Inflammatory macrophage (primary cell): ENCODE measurements at regions not wholly inside any gene's neighbourhood (a gene's known extent, or its start where the extent isn't known, plus 50 kb on each side); places are given as distances from the start of the nearest gene placed in this dataset.
A peak's percentile ranks its signal among the peaks of the same experiment; 100 is the strongest.

Source experiments
- DNase-seq, 2 donors: peaks; one replicate each; pipeline ENCODE4 v3.0.0-alpha.2; 2020 to 2022

DNA sequence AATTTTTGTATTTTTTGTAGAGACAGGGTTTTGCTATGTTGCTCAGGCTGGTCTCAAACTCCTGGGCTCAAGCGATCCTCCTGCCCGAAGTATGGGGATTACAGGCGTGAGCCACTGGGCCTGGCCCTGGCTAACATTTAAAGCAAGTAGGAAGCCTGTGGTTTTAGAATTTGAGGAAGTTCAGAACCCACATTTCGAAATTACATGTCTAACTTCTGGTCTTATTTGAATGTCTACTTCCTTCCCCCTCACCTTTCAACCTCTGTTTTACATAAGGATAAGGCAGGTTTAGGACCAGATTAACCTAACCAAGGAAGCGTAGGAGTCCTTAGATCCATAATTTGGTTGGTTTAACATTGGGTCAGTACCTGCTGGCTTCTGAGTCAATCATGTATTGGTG lies 120.5 kb upstream of the PROK2 start:
- DNase-seq = peak; percentile 88 to 93

DNA sequence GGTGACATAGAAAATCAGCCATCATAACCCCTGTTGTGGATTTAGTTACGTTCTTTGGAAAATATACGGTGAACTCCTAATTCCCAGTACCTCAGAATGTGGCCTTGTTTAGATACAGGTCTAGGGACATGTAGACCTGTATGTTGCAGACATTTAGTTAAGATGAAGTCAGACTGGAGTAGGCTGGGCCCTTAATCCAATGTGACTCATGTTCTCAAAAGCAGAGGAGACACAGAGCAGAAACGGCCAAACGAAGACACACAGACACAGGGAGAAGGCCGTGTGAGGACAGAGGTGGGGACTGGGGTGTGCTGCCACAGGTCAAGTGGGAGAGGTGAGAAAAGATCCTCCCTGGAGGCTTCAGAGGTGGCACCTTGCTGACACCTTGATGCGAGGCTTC lies 119.0 kb upstream of the PROK2 start:
- peak; percentile 16 to 51 for DNase-seq

GRCh38 chr3:71903112-71903495 lies 118.2 kb upstream of the PROK2 start:
- DNase-seq = peak; percentile 58 to 68

GRCh38 chr3:71902258-71903111 lies 117.5 kb upstream of the PROK2 start:
- DNase-seq = no peak

- DNase-seq = no peak
Measured at GRCh38 chr3:71901645-71902044, 116.7 kb upstream of the PROK2 start.

DNA sequence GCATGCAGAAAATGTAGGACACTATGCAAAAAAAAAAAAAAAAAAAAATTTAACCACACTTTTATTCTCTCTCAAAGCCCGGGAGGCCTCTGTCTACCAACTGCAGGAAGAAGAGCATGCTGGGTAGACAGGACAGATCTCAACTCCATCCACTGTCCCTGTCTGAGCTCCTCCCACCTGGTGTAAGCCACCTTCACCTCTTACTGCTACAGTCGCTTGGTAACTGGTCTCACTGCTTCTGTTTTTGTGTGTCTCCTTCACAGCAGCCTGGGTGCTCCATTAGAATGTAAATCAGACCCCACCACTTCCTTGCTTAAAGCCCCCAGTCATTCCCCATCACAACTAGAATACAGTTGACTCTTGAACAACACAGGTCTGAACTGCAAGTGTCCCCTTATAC lies 115.1 kb upstream of the PROK2 start:
- no peak for DNase-seq

- DNase-seq = peak in 1 of 2 donors; percentile 66
Measured at GRCh38 chr3:71896751-71897150, 111.8 kb upstream of the PROK2 start.

DNA sequence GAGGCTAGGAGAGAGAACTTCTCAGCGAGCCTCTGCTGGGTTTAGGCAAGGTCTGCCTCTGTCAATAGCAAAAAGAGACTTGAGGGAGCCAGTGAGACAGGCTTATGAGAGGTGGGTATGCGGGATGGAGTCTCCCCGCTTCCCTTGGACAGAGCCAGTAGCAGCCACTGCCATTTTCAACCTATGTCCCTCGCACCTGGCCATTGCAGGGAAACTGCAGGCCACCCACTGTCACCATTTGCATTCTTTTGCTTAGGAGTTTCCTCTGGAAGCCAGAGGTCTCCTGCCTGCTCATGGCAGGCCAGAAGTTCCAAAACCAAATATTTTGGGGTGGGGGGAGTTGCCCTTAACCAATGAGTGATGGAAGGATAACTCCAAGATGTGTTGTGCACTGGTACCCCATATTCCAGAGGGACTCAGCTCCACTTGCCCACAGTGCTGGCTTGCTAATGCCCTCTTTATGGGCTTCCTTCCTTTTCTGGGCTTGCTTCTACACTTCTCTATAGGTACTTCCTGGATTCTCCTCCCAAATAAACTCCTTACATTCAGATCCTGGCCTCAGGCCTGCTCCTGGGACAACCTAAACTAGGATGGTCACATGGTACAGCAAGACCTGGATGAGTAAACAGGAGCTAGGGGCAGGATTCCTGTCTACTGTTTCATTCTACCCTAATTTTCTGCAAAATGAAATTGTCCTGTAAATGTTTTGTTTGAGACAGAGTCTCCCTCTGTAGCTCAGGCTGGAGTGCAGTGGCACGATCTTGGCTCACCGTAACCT lies 108.9 kb upstream of the PROK2 start:
- no peak for DNase-seq

GRCh38 chr3:71893122-71893521 lies 108.2 kb upstream of the PROK2 start:
- no peak for DNase-seq

DNA sequence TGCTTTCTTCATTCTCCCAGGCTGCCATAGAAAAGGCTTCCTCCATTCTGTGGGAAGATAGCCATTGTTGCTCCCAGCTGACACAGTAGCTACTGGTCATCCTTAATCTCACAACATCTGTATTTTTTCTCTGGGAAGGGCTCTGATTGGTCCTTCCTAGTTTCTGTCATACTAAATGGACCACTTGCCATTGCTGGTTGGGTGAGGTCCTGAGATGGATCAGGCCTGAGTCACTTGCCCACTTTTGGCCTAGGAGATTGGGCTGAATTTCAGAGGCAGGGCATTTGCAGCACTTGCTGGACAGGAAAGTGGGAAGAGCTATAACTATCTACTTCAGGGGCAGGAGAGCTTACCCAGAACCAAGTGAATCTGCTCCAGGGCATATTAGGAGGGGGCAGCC lies 106.5 kb upstream of the PROK2 start:
- no peak for DNase-seq

- DNase-seq = peak in 1 of 2 donors; percentile 37
Measured at GRCh38 chr3:71890356-71890931, 105.5 kb upstream of the PROK2 start.

DNA sequence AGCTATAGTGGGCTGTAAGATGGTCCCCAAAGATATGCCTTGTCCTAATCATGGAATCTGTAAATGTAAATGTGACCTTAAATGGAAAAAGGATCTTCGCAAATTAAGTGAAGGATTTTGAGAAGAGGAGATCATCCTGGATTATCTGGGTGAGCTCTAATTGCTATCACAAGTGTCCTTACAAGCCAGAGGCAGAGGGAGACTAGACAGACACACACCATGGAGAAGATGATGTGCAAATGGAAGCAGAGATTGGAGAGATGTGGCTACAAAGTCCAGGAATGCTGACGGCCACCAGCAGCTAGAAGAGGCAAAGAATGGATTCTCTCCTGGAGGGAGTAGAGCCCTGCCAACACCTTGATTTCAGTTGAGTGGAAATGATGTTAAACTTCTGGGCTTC lies 102.3 kb upstream of the PROK2 start:
- no peak for DNase-seq

GRCh38 chr3:71885006-71885405 lies 100.1 kb upstream of the PROK2 start:
- DNase-seq = no peak

DNA sequence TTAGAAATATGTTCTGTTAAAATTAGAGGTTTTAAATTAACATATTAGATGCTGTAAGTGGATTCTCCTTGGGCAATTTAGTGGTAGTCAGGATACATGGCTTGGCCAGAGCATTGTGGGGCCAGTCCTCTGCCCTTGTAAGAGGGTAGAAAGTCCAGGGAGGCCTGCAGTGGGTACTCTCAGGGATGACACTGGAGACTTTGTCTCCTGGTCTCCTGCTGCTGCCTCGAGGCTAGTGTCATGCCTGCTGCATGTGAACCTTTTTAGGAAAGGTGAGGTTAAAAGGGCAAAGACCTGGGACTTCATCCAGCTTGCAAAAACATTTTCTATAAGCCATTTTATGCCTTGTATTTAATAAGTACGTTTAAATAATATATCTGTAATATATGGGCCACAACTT lies 96.8 kb upstream of the PROK2 start:
- no peak for DNase-seq

GRCh38 chr3:71881041-71881440 lies 96.1 kb upstream of the PROK2 start:
- peak in 1 of 2 donors; percentile 26 for DNase-seq

GRCh38 chr3:71879089-71879488 lies 94.1 kb upstream of the PROK2 start:
- DNase-seq = no peak

DNA sequence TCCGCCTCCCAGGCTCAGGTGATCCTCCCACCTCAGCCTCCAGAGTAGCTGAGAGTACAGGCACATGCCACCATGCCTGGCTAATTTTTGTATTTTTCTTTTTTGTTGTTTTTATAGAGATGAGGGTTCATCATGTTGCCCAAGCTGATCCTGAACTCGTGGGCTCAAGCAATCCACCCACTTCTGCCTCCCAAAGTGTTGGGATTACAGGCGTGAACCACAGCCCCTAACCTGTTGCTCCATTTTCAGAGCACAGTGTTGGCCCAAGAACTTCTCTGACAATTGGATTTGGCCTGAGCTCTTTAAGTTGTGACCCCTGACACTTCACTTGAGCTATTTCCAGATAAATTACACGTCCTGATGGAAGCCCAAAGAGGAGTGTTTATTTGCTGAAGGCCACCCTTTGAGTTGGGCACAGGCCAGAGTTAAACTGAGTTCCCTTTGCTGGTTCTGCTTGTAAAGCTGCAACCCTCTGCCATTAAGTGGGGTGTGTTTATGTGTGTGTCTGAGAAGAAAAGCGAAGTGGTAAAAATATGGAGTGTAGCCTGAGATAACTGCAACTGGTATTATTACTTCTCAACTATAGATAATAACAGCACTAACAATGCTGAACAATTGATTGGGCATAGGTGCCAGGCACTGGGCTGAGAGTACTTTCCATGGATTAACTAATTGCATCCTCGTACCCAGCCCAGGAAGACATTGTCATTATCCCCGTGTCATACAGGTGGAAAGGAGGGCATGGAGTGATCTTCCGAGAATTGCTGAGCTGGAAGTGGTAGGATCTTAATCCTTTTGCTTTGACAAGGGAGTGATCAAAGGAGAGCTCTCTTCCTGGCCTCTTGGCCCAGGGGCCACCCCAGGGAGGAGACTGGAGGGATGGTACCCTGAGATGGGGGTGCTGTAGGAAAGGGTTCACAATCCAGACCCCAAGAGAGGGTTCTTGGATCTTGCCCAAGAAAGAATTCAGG lies 91.5 kb upstream of the PROK2 start:
- no peak for DNase-seq

DNA sequence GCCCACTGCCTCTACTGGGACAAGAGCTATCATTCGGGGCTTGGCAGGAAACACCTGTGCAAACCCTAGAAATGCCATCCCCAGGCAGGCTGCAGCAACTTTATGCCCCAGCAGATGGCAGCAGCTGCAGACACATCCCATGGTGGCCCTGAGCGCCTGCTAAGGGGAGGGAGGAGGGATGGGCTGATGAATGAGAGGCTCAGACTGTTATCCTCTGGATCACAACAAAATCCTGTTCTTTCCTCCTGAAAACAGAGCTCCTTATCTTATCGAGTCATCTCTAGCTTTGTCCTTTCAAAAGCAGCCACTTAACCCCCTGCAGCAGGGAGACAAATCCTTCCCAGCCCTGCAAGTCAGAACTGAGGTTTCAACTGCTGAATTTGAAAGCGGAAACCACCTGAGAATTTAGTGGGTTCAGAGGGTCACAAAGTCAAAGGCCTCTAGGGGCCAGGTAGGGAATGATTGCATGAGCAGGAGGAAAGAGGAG lies 90.6 kb upstream of the PROK2 start:
- DNase-seq = peak; percentile 70 to 72

GRCh38 chr3:71874618-71875017 lies 89.7 kb upstream of the PROK2 start:
- DNase-seq = peak; percentile 58 to 71

DNA sequence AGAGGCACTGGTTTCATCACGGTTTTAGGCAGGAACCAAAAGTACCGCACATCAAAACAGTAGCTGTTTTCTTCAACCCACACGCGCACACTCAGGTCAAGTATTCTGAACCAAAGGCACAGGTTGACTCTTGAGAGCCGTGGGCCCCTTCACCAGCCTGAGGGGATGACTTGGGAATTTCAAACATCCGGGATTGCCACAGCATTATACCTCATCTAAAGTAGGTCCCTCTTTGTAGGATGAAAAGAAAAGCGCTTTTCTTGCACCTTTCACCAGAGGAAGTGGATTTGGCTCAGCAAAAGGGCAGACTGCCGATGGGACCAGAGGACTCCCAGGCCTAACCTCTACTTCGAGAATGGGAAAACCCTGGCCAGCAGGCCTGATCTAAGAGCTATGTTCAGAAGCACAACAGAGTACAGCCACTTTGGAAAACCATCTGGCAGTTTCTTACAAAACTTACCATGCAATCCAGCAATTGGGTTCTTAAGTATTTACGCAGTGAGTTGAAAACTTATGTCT lies 88.2 kb upstream of the PROK2 start:
- DNase-seq = no peak

DNA sequence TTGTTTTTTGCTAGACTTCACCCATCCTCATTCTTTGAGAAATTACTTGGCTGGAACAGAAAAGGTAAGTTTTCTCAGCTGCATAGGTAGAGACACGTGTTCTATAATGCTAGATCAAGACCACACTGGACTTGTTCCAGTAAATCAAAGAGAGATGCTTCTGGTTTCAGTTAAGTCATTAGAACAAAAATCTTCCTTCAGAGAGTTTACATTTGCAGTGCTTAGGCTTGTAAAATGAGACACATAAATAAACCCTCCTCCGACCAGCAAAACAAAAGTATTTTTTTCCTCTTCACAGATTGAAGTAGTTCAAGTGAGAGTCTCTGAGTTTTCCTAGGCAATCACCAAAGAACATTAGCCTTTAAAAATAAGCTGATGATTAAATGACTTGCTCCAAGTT lies 87.3 kb upstream of the PROK2 start:
- DNase-seq = no peak

DNA sequence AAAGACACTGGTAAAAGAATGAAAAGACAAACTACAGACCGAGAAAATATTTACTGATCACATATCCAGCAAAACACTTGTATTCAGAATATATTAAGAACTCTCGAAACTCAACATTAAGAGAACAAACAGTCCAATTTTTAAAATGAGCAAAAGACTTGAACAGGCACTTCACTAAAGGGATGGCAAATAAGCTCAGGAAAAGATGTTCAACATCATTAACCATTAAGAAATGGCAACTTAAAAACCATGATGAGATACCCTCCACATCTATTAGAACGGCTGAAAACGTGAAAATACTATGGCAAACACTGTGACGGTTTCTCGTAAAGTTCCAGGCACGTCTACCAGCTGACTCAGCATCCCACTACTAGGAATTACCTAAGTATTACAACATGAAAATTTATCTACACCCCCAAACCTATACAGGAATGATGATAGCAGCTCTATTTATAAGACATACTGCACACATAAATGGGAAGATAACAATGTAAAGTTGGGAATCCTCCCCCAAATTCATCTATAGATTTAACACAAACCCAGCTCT lies 86.1 kb upstream of the PROK2 start:
- no peak for DNase-seq
